Left kidney (tissue), 1 donor: ENCODE measurements at regions not wholly inside any gene's neighbourhood (a gene's known extent, or its start where the extent isn't known, plus 50 kb on each side); places are given as distances from the start of the nearest gene placed in this dataset.

Experiments used
- DNase-seq: peaks from one replicate; pipeline ENCODE4 v3.0.0-alpha.2; 2013

DNA sequence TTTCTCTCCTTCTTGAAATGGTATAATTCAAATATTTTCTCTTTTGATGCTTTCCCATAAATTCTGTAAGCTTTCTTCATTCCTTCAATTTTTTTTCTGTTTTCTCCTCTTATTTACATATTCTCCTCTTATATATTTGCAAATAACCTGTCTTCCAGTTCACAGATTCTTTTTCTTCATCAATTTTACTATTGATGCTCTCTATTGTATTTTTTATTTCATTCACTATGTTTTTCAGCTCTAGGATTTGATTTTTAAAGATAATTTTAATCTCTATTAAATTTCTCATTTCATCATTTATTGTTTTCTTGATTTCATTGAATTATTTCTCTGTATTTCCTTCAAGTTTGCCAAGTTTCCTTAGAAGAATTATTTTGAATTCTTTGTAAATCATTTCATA, 54.0 kb upstream of the PRPS1L1 start:
- no peak for DNase-seq

DNA sequence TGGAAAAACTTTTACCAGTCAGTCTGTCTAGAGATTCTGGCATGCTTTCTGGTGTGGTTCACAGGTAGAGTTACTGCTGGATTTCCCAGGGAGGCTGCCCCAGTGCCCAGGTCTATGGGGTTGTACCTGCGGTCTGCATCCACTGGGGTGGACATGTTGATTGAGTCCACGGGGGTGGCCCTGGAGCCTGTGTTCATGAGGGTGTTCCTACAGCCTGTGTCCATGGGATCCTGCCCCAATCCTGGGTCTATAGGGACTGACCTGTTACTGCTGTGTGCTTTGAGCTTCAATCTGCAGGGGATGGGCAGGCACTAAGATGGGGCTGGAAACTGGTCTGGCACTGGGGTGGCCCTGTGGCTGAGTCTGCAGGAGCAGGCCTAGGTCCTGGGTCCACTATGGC, 54.5 kb upstream of the PRPS1L1 start:
- DNase-seq: no peak

DNA sequence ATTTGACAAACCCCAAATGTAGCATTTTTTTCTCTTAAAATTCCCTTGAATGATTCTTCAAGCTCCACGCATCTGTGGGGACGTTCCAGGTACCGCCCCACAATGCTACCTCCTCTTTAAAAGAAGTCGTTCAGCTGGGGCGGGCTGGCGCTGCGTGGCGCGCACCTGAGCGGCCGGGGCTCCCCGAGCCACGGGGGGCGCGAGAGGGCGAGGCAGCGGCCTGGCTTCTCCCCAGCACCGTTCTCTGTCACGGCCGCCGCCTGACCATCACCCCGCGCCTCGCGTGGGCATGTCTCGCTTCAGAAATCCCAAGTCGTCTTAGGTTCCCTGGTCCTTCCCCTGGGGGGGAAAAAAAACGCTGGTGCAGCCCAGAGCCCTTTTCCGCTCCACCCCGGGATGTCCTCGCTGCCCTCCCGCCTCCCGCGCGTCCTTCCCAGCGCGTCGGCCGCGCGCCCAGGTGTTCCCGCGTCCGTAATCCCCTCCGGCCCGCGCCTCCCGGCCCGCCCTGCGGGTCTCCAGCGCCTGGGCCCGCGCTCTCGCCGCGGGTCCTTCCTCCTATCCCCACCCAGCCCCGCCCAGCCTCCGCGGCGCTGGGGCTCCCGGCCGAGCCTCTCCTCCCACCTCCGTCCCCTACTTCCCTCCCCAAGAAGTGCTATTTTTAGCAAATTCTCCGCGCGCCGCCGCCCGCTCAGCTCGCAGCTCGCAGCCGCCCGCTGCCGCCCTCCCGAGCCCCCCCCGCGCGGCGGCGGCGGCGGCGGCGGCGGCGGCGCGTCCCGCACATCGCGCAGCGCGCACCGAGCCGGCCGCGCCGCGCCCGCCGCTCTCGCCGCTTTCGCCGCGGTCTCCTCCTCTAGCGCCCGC, 58.7 kb upstream of the PRPS1L1 start:
- peak; percentile 32 for DNase-seq

DNA sequence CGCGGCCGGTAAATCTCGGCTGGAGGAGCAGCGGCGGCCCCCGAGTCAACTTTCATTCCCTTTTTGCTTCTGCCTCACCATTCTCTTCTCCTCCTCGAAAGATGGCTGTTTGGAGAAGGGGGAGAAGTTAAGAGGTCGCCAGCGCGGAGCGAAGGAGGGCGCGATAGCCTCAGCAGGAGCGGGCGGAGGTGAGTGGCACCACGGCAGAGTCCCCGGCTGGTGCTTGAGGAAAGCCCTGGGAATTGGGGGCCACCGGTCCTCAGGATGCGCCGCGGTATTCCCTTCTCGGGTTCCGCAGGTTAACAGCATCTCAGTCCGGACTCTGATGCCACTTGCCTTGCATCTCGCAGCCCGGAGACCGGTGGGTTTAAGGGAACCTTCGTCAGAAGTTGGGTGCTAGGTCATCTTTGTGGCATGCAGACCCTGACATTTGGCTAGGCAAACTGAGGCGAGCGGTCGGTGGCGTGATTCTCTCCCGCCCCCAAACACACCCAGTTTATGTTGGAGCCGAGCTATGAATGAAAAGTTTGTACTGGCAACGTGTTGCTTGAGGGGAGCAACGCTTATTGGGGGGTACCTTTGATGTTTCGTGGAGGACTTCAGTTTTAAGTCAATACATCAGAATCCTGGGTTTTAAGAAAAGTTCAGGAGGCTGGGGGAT, 59.5 kb upstream of the PRPS1L1 start:
- DNase-seq: peak; percentile 21

DNA sequence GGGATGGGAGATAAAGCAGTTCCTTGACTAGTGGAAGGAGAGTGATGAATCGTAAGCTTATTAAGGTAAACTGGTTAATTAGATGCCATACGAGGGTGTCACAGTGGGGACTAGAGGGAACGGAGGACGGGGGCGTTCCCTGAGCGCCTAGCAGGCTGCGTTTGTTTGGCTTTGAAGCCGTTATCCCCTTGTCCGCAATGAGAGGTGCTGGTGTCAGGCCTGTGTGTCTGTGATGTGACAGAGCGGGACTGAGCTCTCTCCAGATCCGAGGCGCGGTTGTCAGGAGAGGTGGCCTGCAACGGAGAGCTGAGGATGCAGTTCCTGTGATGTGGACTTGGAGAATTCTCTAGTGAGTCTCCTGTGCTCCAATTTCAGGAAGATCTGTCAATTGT, 60.0 kb upstream of the PRPS1L1 start:
- DNase-seq: no peak

DNA sequence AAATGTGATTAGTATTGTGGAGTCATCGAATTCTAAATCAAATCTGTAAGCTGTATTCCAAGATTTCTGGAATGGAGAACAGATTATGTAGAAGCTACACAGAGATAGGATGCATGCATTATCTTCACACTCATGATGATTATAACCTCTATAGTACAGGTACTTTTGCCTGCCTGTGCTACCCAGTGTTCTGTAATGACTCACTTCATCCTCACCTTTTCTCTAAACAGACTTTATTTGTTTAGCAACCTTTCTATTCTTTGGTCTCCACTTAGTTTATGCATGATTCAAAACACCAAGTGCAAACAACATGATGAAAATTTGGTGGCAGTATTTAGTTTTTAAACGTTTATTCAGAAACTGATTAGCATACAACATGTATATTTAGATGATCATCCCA, 68.4 kb upstream of the PRPS1L1 start:
- DNase-seq: no peak

DNA sequence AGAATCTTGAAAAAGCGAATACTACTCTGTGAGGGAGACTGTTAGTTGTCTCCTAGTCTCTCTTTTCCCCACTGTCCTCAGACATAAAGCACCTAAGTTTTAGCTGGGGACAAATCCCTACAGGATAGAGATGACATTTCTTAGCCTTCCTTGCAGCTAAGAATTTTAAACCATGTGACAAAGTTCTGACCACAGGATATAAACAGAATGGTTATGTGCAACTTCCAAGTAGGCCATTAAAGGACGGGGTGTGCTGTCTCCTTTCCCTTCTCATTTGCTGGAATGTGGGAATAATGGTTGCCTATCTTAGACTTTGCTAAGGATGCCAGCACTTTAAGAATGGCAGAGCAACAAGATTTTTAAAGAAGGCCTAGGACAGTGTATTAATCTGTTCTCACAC, 74.9 kb upstream of the PRPS1L1 start:
- no peak for DNase-seq

DNA sequence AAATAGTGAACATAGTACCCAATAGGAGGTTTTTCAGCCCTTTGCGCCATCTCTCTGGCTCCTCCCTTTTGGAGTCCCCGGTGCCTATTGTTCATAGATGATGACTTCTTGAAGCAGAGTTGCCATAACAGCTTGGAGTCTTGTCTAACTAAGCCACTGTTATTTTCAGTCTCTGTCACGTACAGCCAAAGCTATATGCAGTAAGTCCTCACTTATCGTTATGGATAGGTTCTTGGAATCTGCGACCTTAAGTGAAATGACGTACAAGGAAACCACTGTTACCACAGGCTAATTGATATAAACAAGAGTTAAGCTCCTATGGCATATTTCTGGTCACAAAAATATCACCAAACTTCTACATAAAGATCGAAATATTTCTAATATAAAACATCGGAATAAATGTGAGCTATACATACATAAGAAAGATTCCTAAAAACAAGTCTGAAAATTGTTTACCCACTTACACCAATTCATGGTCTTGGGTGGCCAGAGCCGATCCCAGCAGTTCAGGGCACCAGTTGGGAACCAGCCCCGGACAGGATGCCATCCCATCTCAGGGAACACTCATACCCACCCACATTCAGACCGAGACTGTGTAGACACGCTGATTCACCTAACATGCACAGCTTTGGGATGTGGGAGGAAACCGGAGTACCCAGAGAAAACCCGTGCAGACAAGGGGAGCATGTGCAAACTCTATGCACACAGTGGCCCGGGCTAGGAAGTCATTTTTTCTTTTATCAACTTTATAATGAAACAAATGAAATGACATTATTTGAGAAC, 76.0 kb upstream of the PRPS1L1 start:
- DNase-seq: no peak

DNA sequence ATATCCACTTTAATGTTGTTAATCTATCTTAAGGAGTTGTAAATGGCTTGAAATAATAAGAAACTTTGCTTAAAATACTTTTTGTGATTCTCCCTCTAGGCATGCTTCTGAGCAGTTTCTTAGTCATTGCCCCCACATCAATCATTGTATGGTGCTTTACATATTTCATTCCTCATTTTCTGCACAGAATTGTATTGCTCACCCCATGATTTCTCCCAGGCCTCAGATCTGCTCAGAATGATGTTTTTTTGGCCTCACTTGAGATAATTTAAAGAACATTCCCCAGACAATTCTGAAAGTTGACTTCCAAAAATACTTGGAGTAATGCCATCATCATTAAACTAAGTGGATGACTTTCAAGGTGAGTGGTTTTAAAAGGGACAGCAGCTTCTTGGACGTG, 82.1 kb upstream of the PRPS1L1 start:
- DNase-seq: no peak

DNA sequence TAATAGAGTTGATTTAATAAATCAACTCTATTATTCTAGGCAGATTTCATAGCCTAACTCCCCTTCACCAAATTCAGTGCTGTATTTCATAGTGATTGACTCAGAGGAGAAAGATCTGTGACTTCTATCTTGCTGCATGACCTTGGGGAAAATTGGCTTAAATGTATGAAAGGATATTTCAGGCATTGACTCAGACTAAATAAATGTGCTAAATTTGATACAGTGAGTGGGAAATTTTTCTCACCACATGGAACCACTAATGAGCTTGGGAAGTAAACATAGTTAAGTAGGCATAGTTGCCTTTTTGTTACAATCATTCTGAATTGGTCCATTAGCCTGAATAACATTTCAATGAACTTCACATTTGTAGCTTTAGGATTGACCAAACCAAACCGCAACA, 89.0 kb upstream of the PRPS1L1 start:
- no peak for DNase-seq

DNA sequence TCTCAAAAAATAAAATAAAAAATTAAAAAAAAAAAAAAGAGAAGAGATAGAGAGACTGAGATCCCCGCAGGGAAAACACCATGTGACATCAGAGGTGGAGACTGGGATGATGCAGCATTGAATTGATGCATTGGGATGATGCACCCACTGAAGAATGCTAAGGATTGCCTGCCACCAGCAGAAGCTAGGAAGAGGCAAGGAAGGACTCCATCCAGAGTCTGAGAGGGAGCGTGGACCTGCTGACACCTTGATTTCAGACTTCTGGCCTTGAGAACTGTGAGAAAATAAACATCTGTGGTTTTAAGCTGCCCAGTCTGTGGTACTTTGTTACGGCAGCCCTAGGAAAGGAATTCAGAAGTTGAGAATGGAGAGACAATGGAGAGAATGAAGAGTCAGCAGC, 89.8 kb upstream of the PRPS1L1 start:
- DNase-seq: no peak

DNA sequence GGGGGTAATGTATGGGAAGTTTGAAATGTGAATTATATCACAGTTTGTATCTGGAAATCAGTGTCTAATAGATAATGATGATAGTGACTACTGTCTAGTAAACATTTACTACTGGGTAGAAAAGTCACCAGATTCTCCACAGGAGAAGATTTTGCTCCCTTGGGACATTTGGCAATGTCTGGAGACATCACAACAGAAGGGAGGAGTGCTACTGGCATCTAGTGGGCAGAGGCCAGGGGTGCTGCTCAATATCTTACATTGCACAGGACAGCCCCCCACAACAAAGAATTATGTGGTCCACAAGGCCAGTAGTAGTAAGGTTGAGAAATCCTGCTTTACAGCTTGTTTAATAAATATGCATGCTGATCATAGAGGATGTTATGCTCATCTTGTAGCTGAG, 92.3 kb upstream of the PRPS1L1 start:
- DNase-seq: no peak

DNA sequence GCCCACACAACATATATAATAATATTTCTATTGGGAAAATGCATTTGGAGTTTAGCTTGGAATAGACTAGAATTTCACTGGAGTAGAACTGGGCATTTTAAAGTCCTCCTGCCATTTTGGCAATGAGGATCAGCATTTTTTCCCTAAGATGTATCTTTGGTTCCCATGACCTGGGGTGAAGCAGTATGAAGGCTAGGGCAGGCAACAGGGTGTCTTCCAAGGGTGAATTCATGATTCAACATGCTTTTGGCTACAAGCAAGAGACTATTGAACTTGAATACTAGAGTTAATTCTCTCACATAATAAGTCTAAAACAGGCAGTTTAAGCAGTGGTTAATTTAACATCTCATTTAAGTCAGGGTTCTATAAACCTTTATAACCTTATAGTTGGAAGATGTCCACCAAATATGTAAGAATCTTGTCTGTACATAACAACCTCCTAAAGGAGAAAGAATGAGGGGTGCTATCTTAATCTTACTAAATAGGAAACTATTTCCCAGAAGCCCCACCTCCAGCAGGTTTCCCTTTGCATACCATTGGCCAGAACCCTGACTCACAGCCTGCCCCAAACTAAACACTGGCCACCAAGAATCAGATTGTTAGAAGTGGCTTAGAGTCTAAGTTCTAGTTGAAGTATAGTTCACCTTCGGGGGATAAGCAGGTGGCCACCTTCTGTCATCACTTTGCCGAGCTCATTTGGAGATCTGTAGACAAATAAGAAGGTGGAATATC, 96.0 kb upstream of the PRPS1L1 start:
- DNase-seq: no peak

DNA sequence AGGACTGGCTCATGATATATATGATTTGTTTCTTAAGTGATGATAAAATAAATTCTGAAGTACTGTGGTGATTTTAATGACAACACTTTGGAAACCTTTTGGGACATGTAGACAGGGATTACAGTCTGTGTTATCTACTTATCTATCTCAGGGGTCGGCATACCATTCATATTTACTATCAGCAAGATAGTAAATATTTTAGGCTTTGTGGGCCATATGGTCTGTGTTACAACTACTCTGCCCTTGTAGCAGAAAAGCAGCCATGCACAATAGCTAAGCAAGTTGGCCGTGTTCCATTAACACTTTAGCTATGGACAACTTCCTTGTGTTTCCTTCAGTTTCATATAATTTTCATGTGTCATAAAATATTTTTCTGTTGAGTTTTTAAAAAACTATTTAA, 97.8 kb upstream of the PRPS1L1 start:
- peak; percentile 53 for DNase-seq

DNA sequence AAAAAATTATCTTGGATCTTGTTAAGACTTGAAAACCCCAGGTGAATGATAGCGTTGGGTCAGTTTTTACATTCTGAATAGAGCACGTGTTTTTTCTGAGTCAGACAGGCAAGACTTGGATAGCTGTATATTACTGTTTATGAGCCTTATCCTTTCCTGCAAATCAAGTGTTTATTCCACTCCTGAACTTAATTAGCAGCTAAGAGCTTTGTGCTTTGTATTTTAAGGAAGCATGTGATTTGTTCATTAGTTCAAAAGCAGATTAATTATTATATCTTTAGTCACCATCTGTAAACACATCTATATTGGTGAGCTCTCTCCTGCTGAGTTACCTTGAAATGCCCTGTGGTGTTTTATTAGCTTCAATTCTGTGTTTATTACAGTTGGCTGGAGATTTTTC, 98.6 kb upstream of the PRPS1L1 start:
- DNase-seq: no peak

DNA sequence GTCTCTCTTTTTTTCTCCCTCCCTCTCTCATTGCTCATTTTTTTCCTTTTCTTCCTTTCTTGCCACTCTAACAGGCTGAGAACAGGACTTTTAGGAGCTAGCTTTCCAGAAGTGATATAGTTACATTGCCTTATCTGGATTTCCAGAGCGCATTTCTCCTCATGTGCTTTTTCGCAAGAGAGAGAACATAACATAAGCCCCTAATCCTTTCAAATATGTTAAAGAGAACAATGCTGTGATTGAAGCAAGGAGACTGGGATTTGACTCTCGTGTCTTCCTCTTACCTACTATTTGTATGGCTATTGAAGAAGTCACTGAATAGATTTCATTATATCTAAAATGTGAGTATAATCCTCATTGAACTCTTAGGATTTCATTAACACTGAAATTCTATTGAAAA, 101.2 kb upstream of the PRPS1L1 start:
- DNase-seq: no peak

DNA sequence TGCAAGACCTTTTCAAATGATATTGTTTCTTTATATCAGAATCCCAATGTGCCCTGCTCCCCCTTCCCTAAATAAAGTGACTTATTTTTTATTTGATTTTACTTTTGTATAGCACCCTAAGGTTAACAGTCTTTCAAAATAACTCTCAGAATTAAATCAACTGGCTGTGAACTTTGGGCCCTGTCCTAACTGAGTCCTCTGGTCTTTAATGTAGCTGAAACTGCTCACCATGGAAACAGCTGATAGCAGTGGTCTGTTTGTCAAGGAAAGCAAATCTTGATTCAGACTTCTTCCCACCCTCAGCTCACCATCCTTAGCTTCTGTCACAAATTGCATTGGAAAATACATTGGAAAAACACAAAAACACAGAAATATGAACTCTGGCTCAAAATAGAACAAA, 105.2 kb upstream of the PRPS1L1 start:
- no peak for DNase-seq

DNA sequence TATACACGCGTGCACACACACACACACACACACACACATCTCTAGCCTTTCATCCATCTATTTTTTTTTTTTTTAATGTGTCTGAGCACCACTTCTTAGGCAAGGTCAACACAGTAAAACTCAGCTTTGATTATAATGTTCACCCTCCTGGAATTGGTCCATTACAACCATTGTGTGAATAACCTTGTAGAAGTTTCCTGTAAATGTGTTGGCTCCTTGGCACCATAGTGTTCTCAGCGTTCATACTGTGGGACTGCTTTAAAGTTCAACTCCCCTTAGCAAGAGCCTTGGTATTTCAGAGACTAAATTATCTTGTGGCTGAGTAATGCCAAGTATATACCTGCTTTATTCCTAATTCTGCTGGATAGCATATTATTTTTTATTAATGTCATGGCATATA, 106.3 kb upstream of the PRPS1L1 start:
- no peak for DNase-seq

DNA sequence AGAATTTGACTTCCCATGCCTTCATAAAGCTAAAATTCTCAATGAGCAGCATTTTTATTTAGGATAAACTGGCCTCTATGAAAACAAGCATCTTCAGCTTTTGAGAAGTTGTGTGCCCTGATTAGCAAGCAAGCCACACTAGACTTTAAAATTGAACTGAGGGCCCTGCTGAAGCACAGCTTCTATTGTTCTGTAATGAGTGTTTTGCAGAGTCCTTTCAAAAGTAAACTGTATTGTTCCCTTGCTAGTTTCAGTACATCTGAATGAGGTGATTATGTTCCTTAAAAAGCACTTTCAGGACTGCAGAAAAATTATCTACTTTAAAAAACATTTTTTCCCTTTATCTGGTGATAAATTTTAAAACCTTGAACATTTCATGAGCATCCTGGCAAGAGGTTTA, 113.3 kb upstream of the PRPS1L1 start:
- DNase-seq: no peak

DNA sequence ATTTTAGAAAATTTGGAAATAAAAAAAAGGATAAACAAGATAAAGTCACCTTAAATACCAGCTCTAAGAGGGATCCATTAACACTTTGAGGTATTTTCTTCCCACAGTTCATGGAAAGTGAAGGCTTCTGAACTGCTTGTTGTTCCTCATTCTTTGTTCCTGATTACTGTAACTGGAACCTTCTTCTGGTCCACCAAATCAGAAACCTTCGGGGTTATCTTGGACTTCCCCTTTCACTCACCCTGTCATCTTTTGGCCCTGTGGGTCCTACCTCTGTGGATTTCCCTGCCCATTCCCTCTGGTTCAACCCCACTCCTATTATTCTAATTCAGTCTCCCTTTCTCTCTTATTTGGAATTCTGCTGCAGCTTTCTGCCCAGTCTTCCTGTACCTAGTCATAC, 116.5 kb upstream of the PRPS1L1 start:
- no peak for DNase-seq

DNA sequence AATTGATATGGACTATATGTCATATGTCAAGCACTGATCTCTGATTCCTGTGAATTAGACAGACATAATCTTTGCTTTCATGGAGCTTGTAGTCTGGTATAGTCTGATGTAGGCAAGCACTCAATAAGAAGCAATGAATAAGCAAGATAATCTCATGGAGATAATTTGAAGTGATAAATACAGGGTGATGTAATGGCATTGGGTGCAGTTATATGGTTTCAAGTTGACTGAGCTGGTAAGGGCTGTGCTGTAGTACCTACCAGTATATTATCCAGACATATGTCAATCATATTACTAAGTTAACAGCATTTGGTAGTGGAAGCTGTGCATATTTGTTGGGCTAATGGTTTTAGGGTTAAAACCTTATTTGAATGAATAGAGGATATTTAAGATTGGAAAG, 117.5 kb upstream of the PRPS1L1 start:
- DNase-seq: no peak

DNA sequence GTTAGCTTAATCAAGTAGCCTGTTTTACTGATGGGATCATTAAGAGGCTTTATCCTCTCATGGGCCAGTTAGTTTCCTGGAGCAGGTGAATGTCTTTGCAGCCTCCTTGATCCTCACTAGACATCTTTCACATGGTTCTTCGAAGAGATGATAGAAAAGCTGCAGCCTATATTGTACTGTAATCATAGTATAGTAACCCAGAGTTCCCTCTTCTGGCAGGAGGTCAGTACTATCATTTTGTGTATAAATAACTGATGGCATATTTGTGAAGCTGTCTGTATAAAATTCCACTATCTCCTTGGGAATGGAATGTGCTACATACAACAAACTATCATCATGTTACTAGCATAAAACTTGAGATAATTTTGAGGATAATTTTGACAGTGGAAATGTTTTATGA, 123.8 kb upstream of the PRPS1L1 start:
- DNase-seq: no peak
